Right cardiac atrium (tissue), 5 donors: ENCODE measurements at regions not wholly inside any gene's neighbourhood (a gene's known extent, or its start where the extent isn't known, plus 50 kb on each side); places are given as distances from the start of the nearest gene placed in this dataset.
A peak's percentile ranks its signal among the peaks of the same experiment; 100 is the strongest.

Experiments
- ATAC-seq, 2 donors: fragments of 200-7000 bp; cut with Tn5 transposase; one replicate each; pipeline versions ENCODE4 v1.8.0 to v1.9.1; 2020; ENCODE audit warnings: moderate library complexity in 2 of 2, mild to moderate bottlenecking in 1 of 2
- DNase-seq, 3 donors: peaks; one replicate each; pipeline ENCODE4 v3.0.0-alpha.2; 2020
- H3K27ac ChIP-seq: one replicate; pipeline ENCODE4 v1.5.1; 2013; ENCODE audit warnings: mild to moderate bottlenecking, low read length, control low read depth, moderate library complexity
- H3K27me3 ChIP-seq: one replicate; pipeline ENCODE4 v1.6.1; 2013; ENCODE audit not compliant: control insufficient read depth, insufficient read depth
- H3K4me1 ChIP-seq: one replicate; pipeline ENCODE4 v1.6.1; 2013; ENCODE audit warnings: low read length; ENCODE audit not compliant: control insufficient read depth, insufficient read depth
- H3K4me3 ChIP-seq: one replicate; pipeline ENCODE4 v1.5.1; 2013; ENCODE audit warnings: low read length, control low read depth
- H3K9me3 ChIP-seq: one replicate; pipeline ENCODE4 v1.6.1; 2013; ENCODE audit warnings: low read length; ENCODE audit not compliant: control insufficient read depth
- WGBS: extraction: QIAGEN DNeasy Blood & Tissue Kit; methylation state at CpG from one replicate; pipeline ENCODE4 v1.1.7; 2013; 5-methylcytosine and 5-hydroxymethylcytosine counted together
- intact Hi-C, 4 donors: fragments of 100-400 bp; cut with DNase I; formaldehyde crosslinking; loops; one replicate each; pipeline versions ENCODE4 v1.11.0 to v1.14.0; 2022 to 2023
- donor health status: healthy with polysubstance abuse.
- donor health status: DM: no; HTN: yes; CAD: no.
- donor health status: DM: no; HTN: no; CAD: no.
- donor health status: DM: no; HTN: yes; CAD: no; lungs with severe emphysema.
- donor health status: DM: yes; HTN: yes; CAD: no.

DNA sequence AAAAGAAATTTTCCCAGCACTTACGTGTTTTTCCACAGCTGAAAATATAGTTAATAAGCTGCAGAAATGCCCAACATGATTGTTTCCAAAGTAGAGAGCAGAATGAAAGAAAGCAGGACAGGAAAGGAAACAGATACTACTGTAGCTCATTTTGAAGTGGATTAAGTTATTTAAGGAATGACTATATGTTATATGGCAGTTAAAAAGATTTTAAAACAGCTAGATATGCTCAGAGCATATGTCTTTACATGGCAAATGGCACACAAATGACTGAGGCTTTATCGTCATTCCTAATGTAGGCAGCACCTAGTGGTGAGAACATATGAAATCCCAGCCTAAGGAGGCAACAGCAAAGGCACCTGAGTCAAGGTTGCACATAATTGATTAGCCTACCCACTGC lies 106.6 kb upstream of the SEMA6D start:
- DNase-seq (no peak), ATAC-seq (no peak)
- Histone ChIP-seq H3K27ac (no peak overlapping the region), H3K9me3 (no peaks in the 10 kb centered on the region), H3K4me3 (no peak overlapping the region), H3K27me3 (no peaks in the 10 kb centered on the region), H3K4me1 (no peaks in the 10 kb centered on the region)
- 92% methylated on average over 2 of the region's 2 CpGs for WGBS
- intact Hi-C loops: no loop called here

DNA sequence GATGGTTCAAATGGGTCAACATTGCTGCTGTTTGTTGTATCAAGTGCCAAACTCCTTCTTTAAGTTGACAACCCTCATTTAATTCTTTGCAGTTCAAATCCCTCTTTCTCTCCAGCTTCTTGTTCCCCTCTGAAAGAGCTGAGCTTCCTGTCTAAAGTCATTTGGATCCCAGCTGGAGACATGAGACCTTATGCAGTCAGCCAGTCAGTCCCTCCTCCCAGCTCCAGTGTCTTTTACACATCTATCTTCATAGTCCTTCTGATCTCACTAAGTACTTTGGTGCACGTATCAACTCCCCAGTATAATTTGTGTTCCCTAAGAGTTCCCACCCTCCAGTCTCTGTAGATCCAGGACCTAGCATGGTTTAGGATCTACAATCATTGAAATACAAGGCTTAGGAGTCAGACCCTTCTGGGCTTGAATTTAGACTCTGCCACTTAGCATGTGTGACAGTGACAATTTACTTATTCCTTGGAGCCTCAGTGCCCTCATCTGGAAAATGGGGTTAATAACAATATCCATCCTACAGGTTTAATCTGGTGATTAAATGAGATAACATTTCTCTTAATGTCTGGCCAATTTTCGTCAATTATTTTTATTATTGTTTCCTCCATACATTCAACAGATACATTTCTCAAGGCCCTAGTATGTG lies 102.8 kb upstream of the SEMA6D start:
- no peaks in the 10 kb centered on the region for H3K4me1 ChIP-seq
- intact Hi-C loops: no loop called here

DNA sequence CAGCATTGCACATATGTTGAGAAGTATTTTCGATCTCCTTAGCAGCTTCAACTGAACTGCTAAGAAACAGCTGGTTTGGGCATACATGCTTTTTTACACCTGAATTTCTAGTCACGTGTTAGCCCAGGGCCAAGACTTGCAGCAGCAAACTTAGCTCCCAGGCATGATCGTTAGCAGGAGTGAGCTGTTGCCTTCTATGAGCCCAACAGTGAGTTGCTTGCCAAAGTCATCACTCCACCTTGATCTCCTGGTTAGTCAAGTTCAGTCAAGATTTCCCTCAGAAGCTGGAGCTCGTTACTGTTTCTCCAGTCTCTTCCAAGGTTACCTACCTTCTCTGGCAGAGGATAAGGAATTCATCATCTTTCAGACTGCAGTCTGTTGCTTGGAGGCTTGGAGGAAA lies 100.4 kb upstream of the SEMA6D start:
- Histone ChIP-seq H3K4me3 (no peak overlapping the region), H3K9me3 (no peaks in the 10 kb centered on the region), H3K27ac (no peak overlapping the region), H3K27me3 (no peaks in the 10 kb centered on the region), H3K4me1 (no peaks in the 10 kb centered on the region)
- ATAC-seq: no peak
- intact Hi-C loops: no loop called here
- WGBS: 92% methylated on average over 4 of the region's 4 CpGs
- no peak for DNase-seq

More for the DNA sequence above, 102.8 kb upstream of the SEMA6D start:
- DNase-seq (no peak), ATAC-seq (no peak)
- H3K27me3 ChIP-seq: no peaks in the 10 kb centered on the region
- no peak overlapping the region for H3K27ac ChIP-seq
- WGBS: 78% methylated on average over 2 of the region's 2 CpGs
- H3K4me3 ChIP-seq: no peak overlapping the region
- no peaks in the 10 kb centered on the region for H3K9me3 ChIP-seq

DNA sequence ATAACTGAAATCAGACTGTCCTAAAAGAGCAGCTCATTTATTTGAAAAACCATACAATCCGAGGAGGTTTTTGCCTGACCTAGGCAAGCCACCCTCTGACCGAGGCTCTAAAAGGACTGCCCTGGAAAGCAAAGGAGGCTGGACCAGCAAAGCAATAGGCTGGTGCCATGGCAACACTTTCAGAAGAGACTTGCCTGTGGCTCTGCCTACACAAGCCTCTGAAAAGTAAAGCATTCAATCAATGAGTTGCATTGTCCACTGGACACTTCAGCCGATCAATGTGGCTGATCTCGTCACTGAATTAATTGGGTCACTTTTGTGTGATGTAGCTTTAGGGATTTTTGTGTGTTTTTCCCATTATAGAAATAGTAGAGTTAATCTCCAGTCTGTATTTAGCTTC lies 99.1 kb upstream of the SEMA6D start:
- no peaks in the 10 kb centered on the region for H3K9me3 ChIP-seq
- 85% methylated on average over 4 of the region's 4 CpGs for WGBS
- intact Hi-C loops: no loop called here

DNA sequence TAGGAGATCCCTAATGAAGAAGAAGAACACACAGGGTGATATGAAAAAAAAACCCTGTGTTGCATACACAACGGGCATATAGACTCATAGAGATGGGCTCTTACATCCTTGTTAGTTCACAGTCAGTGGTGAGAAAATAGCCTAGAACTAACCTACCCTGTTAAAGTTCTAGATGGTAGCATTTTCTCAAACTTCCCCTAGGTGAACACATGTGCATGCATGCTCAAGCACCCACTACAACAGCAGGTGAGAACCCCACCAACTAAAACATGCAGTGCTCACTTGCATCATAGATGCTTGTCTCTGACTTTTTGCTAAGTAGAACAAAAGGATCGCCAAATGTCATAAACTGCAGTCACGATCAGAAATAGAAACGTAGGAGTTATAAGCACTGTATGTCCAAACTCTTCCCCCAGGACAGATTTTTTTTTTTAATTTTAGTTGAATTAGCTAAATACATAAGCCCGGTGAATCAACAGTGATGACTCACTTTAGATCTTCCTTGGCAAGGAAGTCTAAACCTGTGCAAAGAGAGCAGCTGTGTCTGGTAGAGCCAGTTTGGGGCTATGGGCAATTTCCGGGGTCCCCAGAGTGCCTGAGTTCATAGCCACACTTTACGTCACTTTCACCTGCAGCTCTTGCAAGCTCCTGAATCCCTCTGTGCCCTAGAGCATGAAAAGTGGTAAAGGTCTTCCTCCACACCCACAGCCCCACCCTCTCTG lies 96.2 kb upstream of the SEMA6D start:
- ATAC-seq: no peak
- 76% methylated on average over 7 of the region's 7 CpGs for WGBS
- intact Hi-C loops: no loop called here
- Histone ChIP-seq H3K27me3 (no peaks in the 10 kb centered on the region), H3K9me3 (no peaks in the 10 kb centered on the region), H3K27ac (no peak overlapping the region), H3K4me3 (no peak overlapping the region), H3K4me1 (no peaks in the 10 kb centered on the region)
- no peak for DNase-seq

More for the DNA sequence above, 99.1 kb upstream of the SEMA6D start:
- ATAC-seq (no peak), DNase-seq (no peak)
- no peaks in the 10 kb centered on the region for H3K27me3 ChIP-seq
- H3K27ac ChIP-seq: no peak overlapping the region
- no peak overlapping the region for H3K4me3 ChIP-seq
- no peaks in the 10 kb centered on the region for H3K4me1 ChIP-seq

DNA sequence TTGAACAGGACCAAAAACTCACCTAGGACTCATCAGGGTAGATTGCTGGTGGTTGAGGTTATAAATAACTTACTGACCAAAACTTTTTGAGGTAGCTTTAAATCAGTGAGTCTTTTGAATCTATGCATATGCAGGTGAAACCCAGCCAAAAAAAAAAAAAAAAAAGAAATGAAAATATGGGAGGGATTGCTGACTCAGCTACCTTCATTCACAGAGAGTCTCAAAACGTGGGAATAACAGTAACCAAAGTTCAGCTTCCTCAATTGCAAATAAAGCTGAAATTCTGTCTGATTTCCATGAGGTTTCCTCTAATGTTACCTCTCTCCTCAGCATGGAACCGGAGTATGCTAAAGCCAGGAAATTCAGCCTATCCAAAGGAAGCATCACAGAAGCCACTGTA lies 95.2 kb upstream of the SEMA6D start:
- 72% methylated on average over 2 of the region's 2 CpGs for WGBS
- Histone ChIP-seq H3K4me3 (no peak overlapping the region), H3K27me3 (no peaks in the 10 kb centered on the region), H3K4me1 (no peaks in the 10 kb centered on the region), H3K9me3 (no peaks in the 10 kb centered on the region), H3K27ac (no peak overlapping the region)
- intact Hi-C loops: no loop called here
- DNase-seq: no peak
- ATAC-seq: no peak

DNA sequence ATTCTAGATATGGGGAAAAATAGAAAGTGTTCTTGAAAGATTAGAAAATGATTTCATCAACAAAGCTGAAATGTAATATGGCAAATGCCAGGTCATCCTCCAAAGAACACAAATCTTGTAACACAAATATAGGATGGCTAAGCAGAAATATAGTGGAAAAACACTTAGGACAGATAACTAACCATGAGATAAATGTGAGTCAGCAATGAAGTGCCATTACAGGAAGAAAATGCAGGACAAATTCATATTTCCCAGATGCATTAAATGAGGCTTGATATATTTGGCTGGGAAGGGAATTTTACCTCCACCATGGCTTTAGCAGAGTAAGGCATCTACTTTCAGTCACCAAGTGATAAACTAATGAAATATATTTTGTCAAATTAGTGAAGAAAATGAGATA lies 92.8 kb upstream of the SEMA6D start:
- DNase-seq: no peak
- no peaks in the 10 kb centered on the region for H3K4me1 ChIP-seq
- no peaks in the 10 kb centered on the region for H3K9me3 ChIP-seq
- intact Hi-C loops: no loop called here
- H3K27ac ChIP-seq: no peak overlapping the region
- no peak for ATAC-seq
- H3K27me3 ChIP-seq: no peaks in the 10 kb centered on the region
- H3K4me3 ChIP-seq: no peak overlapping the region

DNA sequence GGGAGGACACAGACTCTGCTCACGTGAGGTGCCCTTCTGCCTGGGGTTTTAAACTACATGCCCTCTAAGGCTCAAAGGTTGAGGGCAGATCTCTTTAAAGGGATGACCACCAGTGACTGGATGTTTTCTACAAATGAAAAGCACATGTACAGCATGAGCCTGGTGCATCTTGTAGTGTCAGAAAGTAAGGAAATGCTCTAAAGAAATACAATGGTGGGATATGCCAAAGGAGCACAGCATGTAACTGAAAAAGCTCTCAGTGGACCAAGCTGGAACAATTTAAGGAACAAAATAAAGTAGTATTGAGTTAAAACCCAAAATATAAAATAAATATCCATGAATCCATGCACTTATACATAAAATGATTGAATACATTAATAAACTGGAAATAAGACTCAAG lies 78.3 kb upstream of the SEMA6D start:
- Histone ChIP-seq H3K4me3 (no peak overlapping the region), H3K27me3 (no peaks in the 10 kb centered on the region), H3K9me3 (no peaks in the 10 kb centered on the region), H3K4me1 (no peaks in the 10 kb centered on the region), H3K27ac (no peak overlapping the region)
- no peak for ATAC-seq
- 95% methylated on average over 1 of the region's 1 CpG for WGBS
- DNase-seq: no peak
- intact Hi-C loops: no loop called here

DNA sequence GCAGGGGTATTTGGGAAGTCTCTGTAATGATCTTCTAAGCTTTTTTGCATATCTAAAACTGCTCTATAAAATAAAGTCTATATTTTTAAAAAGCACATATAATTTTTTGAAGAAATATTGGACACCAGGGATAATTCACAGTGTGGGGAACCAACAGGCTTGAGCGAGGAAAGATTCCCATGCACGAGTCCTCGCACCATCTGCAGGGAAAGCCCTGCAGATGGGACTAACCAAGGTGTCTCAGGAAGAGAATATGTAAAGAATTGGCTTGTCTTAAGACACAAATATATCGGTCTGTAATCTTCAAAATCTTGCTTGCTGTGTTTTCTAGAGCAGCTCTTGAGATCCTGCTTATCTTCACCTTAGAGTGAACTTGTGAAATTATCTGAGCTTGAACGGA lies 77.2 kb upstream of the SEMA6D start:
- Histone ChIP-seq H3K27ac (no peak overlapping the region), H3K4me3 (no peak overlapping the region), H3K27me3 (no peaks in the 10 kb centered on the region), H3K4me1 (peaks cover 4% of the 10 kb centered on the region), H3K9me3 (no peaks in the 10 kb centered on the region)
- DNase-seq (no peak), ATAC-seq (no peak)
- WGBS: 78% methylated on average over 5 of the region's 5 CpGs
- intact Hi-C loops: no loop called here

DNA sequence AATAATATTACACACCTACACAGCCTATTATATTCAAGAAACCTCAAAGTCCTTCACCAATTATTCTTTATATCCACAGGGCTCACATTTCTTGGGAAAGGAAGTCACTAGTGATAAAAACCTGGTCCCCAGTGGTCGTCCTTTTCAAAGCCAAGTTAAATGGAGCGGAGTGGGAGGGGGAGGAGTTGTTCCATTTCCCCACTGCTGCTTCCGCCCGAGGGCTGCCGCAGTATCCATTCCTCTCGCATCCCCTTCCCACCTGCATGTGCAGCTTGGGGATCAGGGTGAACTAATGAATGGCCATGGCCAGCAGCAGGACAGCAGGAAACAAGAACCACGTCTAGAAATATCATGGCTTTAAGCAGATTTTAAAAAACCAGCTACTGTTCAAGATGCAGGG lies 76.4 kb upstream of the SEMA6D start:
- intact Hi-C loops: no loop called here
- Histone ChIP-seq H3K4me3 (peak overlapping the region; percentile 21), H3K27me3 (no peaks in the 10 kb centered on the region), H3K9me3 (no peaks in the 10 kb centered on the region), H3K27ac (no peak overlapping the region), H3K4me1 (peaks cover 5% of the 10 kb centered on the region)
- ATAC-seq: peak; percentile 34 to 44
- WGBS: 48% methylated on average over 7 of the region's 7 CpGs
- DNase-seq: peak; percentile 13 to 39 (median 36)

DNA sequence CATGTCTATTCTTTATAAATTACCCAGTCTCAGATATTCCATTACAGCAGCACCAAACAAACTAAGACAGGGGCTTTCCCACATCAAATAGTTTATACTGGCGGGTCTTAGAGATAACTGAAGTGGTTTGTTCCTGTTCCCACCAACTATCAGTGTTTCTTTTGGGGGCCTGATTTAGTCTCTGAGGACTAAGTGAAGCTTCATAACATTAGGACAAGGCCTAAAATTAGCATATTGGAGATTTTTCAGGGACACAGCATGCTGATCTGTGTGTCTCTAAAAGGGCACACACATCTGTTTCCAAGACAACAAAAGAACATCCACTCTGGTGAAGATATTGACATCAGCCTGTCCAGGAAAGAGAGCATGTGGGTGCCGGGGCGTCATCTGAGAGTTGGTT lies 72.6 kb upstream of the SEMA6D start:
- H3K4me1 ChIP-seq: peaks cover 5% of the 10 kb centered on the region
- no peak overlapping the region for H3K4me3 ChIP-seq
- H3K9me3 ChIP-seq: no peaks in the 10 kb centered on the region
- WGBS: 29% methylated on average over 3 of the region's 3 CpGs
- peak; percentile 60 to 89 for ATAC-seq
- intact Hi-C loops: no loop called here
- H3K27ac ChIP-seq: no peak overlapping the region
- no peaks in the 10 kb centered on the region for H3K27me3 ChIP-seq
- DNase-seq: peak in 2 of 3 donors; percentile 14 to 40
